Activated CD4-positive, alpha-beta T cell treated with anti-CD3 and anti-CD28 coated beads for 36 hours (primary cell): ENCODE measurements at regions not wholly inside any gene's neighbourhood (a gene's known extent, or its start where the extent isn't known, plus 50 kb on each side); places are given as distances from the start of the nearest gene placed in this dataset.

ENCODE experiments used
- ATAC-seq: fragments of 200-7000 bp; cut with Tn5 transposase; one replicate; pipeline ENCODE4 v1.10.0; 2021; ENCODE audit warnings: mild to moderate bottlenecking, moderate library complexity
- CTCF ChIA-PET: fragments of 350-600 bp; sonication (Branson Sonifier 250); formaldehyde crosslinking; loops from one replicate; lab custom pipeline; 2021; ENCODE audit warnings: antibody characterized with exemption; lab: Charles Lee
- POLR2A ChIA-PET: fragments of 350-600 bp; sonication (Branson Sonifier 250); formaldehyde crosslinking; loops from one replicate; lab custom pipeline; 2021; ENCODE audit warnings: antibody characterized with exemption, inconsistent platforms; lab: Charles Lee
- DNase-seq: peaks from one replicate; pipeline ENCODE4 v3.0.0-alpha.2; 2020
- H3K27ac Mint-ChIP-seq: one replicate; pipeline ENCODE4 v1.8.0; 2021; ENCODE audit warnings: mixed read lengths
- H3K27me3 Mint-ChIP-seq: one replicate; pipeline ENCODE4 v1.8.0; 2021; ENCODE audit warnings: mixed read lengths
- H3K36me3 Mint-ChIP-seq: one replicate; pipeline ENCODE4 v1.8.0; 2021; ENCODE audit warnings: low read depth, mixed read lengths
- H3K4me1 Mint-ChIP-seq: one replicate; pipeline ENCODE4 v1.8.0; 2021; ENCODE audit warnings: mixed read lengths
- H3K4me3 Mint-ChIP-seq: one replicate; pipeline ENCODE4 v1.8.0; 2021; ENCODE audit warnings: mild to moderate bottlenecking, moderate library complexity, mixed read lengths
- H3K9me3 Mint-ChIP-seq: one replicate; pipeline ENCODE4 v1.8.0; 2021; ENCODE audit warnings: low read depth, mixed read lengths
- intact Hi-C, 2 experiments: fragments of 100-400 bp; cut with DNase I in 1 of 2; cut with micrococcal nuclease in 1 of 2; formaldehyde crosslinking; loops; one replicate each; pipeline versions ENCODE4 v1.14.2 to v1.15.1; 2022 to 2024; cut with DNase I, micrococcal nuclease

- ChIA-PET CTCF (interaction anchor here (0.7 kb wide), 1 partner anchor 260 kb away, joined by 3 read pairs; no protein-coding TSS in a partner anchor), POLR2A (no interaction called here)
- Mint-ChIP-seq H3K9me3 (no peaks in the 10 kb centered on the region), H3K27me3 (peaks cover 8% of the 10 kb centered on the region), H3K4me3 (no peak overlapping the region), H3K4me1 (no peaks in the 10 kb centered on the region), H3K27ac (no peak overlapping the region), H3K36me3 (no peaks in the 10 kb centered on the region)
- DNase-seq = no peak
- intact Hi-C loops = no loop called here
- ATAC-seq = no peak
Measured at GRCh38 chr2:120429586-120430500, 83.9 kb downstream of the INHBB start.

GRCh38 chr2:120430501-120430830 is 84.5 kb downstream of the INHBB start:
- Mint-ChIP-seq H3K36me3 (no peaks in the 10 kb centered on the region), H3K27ac (no peak overlapping the region), H3K27me3 (peaks cover 8% of the 10 kb centered on the region), H3K4me1 (no peaks in the 10 kb centered on the region), H3K9me3 (no peaks in the 10 kb centered on the region), H3K4me3 (no peak overlapping the region)
- no peak for ATAC-seq
- intact Hi-C loops = no loop called here
- ChIA-PET CTCF (no interaction called here), POLR2A (no interaction called here)
- DNase-seq = no peak

GRCh38 chr2:120430957-120431356 is 85.0 kb downstream of the INHBB start:
- no peak for ATAC-seq
- Mint-ChIP-seq H3K4me3 (no peak overlapping the region), H3K9me3 (no peaks in the 10 kb centered on the region), H3K36me3 (no peaks in the 10 kb centered on the region), H3K4me1 (no peaks in the 10 kb centered on the region), H3K27ac (no peak overlapping the region), H3K27me3 (peaks cover 8% of the 10 kb centered on the region)
- intact Hi-C loops = no loop called here
- DNase-seq = no peak
- ChIA-PET CTCF (no interaction called here), POLR2A (no interaction called here)

- CTCF ChIA-PET = no interaction called here
- DNase-seq = no peak
- no peak for ATAC-seq
- intact Hi-C loops = no loop called here
- no peaks in the 10 kb centered on the region for H3K4me1 Mint-ChIP-seq
- H3K36me3 Mint-ChIP-seq = no peaks in the 10 kb centered on the region
- H3K27me3 Mint-ChIP-seq = peaks cover 7% of the 10 kb centered on the region
- no peak overlapping the region for H3K27ac Mint-ChIP-seq
- no peak overlapping the region for H3K4me3 Mint-ChIP-seq
- POLR2A ChIA-PET = no interaction called here
- H3K9me3 Mint-ChIP-seq = no peaks in the 10 kb centered on the region
Measured at GRCh38 chr2:120431386-120432292, 85.7 kb downstream of the INHBB start.

GRCh38 chr2:120432293-120432975 is 86.5 kb downstream of the INHBB start:
- Mint-ChIP-seq H3K27ac (no peak overlapping the region), H3K9me3 (no peaks in the 10 kb centered on the region), H3K36me3 (no peaks in the 10 kb centered on the region), H3K4me3 (no peak overlapping the region), H3K4me1 (no peaks in the 10 kb centered on the region), H3K27me3 (peaks cover 7% of the 10 kb centered on the region)
- intact Hi-C loops = no loop called here
- ChIA-PET CTCF (no interaction called here), POLR2A (no interaction called here)
- no peak for ATAC-seq
- no peak for DNase-seq

- Mint-ChIP-seq H3K9me3 (no peaks in the 10 kb centered on the region), H3K4me3 (no peak overlapping the region), H3K27me3 (peaks cover 5% of the 10 kb centered on the region), H3K36me3 (no peaks in the 10 kb centered on the region), H3K27ac (no peak overlapping the region), H3K4me1 (no peaks in the 10 kb centered on the region)
- ATAC-seq = no peak
- no peak for DNase-seq
- intact Hi-C loops = no loop called here
- ChIA-PET CTCF (no interaction called here), POLR2A (no interaction called here)
Measured at GRCh38 chr2:120432976-120433815, 87.3 kb downstream of the INHBB start.

GRCh38 chr2:120433816-120434290 is 87.9 kb downstream of the INHBB start:
- Mint-ChIP-seq H3K27me3 (peaks cover 5% of the 10 kb centered on the region), H3K4me1 (no peaks in the 10 kb centered on the region), H3K36me3 (no peaks in the 10 kb centered on the region), H3K4me3 (no peak overlapping the region), H3K9me3 (no peaks in the 10 kb centered on the region), H3K27ac (no peak overlapping the region)
- DNase-seq (no peak), ATAC-seq (no peak)
- ChIA-PET POLR2A (no interaction called here), CTCF (no interaction called here)
- intact Hi-C loops = no loop called here

GRCh38 chr2:120434492-120435308 is 88.8 kb downstream of the INHBB start:
- ATAC-seq = no peak
- no peaks in the 10 kb centered on the region for H3K36me3 Mint-ChIP-seq
- no peaks in the 10 kb centered on the region for H3K9me3 Mint-ChIP-seq
- ChIA-PET POLR2A (no interaction called here), CTCF (interaction anchor here (0.6 to 0.9 kb wide), 2 partner anchors 91 to 260 kb away, joined by 3 read pairs; no protein-coding TSS in a partner anchor)
- DNase-seq = no peak
- H3K27ac Mint-ChIP-seq = no peak overlapping the region
- H3K4me3 Mint-ChIP-seq = no peak overlapping the region
- H3K4me1 Mint-ChIP-seq = no peaks in the 10 kb centered on the region
- intact Hi-C loops = no loop called here
- peaks cover 7% of the 10 kb centered on the region for H3K27me3 Mint-ChIP-seq

- no peak overlapping the region for H3K27ac Mint-ChIP-seq
- peaks cover 9% of the 10 kb centered on the region for H3K27me3 Mint-ChIP-seq
- CTCF ChIA-PET = interaction anchor here (0.6 to 0.9 kb wide), 2 partner anchors 93 to 261 kb away, joined by 3 read pairs; no protein-coding TSS in a partner anchor
- POLR2A ChIA-PET = interaction anchor here (0.6 kb wide), 1 partner anchor 1313 kb away, joined by 3 read pairs; no protein-coding TSS in a partner anchor
- H3K9me3 Mint-ChIP-seq = no peaks in the 10 kb centered on the region
- H3K4me1 Mint-ChIP-seq = no peaks in the 10 kb centered on the region
- ATAC-seq (no peak), DNase-seq (no peak)
- H3K4me3 Mint-ChIP-seq = no peak overlapping the region
- intact Hi-C loops = no loop called here
- H3K36me3 Mint-ChIP-seq = no peaks in the 10 kb centered on the region
Measured at GRCh38 chr2:120435671-120436459, 89.9 kb downstream of the INHBB start.

- H3K9me3 Mint-ChIP-seq = no peaks in the 10 kb centered on the region
- H3K27me3 Mint-ChIP-seq = peaks cover 15% of the 10 kb centered on the region
- CTCF ChIA-PET = no interaction called here
- DNase-seq (no peak), ATAC-seq (no peak)
- POLR2A ChIA-PET = interaction anchor here (0.6 kb wide), 1 partner anchor 1312 kb away, joined by 3 read pairs; no protein-coding TSS in a partner anchor
- H3K4me1 Mint-ChIP-seq = no peaks in the 10 kb centered on the region
- no peak overlapping the region for H3K4me3 Mint-ChIP-seq
- no peaks in the 10 kb centered on the region for H3K36me3 Mint-ChIP-seq
- no peak overlapping the region for H3K27ac Mint-ChIP-seq
- intact Hi-C loops = no loop called here
Measured at GRCh38 chr2:120436460-120436739, 90.5 kb downstream of the INHBB start.
